Mammary epithelial cell (primary cell): ENCODE measurements at regions not wholly inside any gene's neighbourhood (a gene's known extent, or its start where the extent isn't known, plus 50 kb on each side); places are given as distances from the start of the nearest gene placed in this dataset.

Source experiments
- CTCF ChIP-seq, 2 donors: IDR thresholded peaks in 1 of 2; conservative IDR thresholded peaks in 1 of 2; 2 replicates each; pipeline ENCODE4 v1.5.1; 2011 to 2012; ENCODE audit warnings: inconsistent platforms in 2 of 2, low read length in 2 of 2, mild to moderate bottlenecking in 2 of 2, control low read depth in 1 of 2, low read depth in 1 of 2; ENCODE audit not compliant: insufficient read depth in 1 of 2; ENCODE audit errors: extremely low read depth in 1 of 2
- EZH2 ChIP-seq: IDR thresholded peaks from 2 replicates; pipeline ENCODE4 v1.6.1; 2012; ENCODE audit warnings: low read length, inconsistent platforms, borderline replicate concordance

DNA sequence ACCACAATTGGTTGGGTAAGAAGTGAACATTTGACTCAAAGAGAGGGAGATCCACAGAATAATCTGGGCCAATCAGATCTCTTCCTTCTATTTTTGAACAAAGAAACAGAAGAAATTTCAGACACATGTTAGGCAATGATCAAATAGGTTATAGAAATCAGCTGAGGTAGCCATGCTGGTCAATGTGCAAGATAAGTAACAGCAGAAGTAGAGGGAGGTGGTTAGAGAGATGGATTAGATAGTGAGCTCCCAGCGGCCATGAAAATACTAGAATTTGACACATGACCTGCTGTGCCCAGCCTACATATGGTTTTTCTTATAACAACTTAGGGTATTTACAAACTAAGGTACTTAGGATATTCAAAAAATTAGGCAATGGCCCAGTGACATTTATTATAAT lies 230.9 kb upstream of the ARID2 start:
- TF ChIP-seq CTCF (conservative IDR thresholded peaks at IDR 0.05 in 1 of 2, IDR thresholded peaks at IDR 0.05 in 1 of 2; ENCODE audit: extremely low read depth in 1 of 2, insufficient read depth in 1 of 2, low read depth in 1 of 2, low read length in 2 of 2) (no peak), EZH2 (no peak)
